NCI-H146 (cell line): ENCODE measurements at regions not wholly inside any gene's neighbourhood (a gene's known extent, or its start where the extent isn't known, plus 50 kb on each side); places are given as distances from the start of the nearest gene placed in this dataset.
"Not testable (repeated sequence)": the region's sequence is repeated elsewhere in the genome, so short reads cannot be mapped to it uniquely, and the experiment has no call there.

Experiments used
- DNase-seq: peaks from one replicate; lab custom pipeline; 2025; lab: John Stamatoyannopoulos, UW

GRCh38 chr2:129468879-129469278 lies 510.6 kb upstream of the RAB6C start:
- no peak for DNase-seq

- DNase-seq = no peak
Observed at GRCh38 chr2:129469389-129469788, 510.1 kb upstream of the RAB6C start.

GRCh38 chr2:129469871-129470270 lies 509.6 kb upstream of the RAB6C start:
- no peak for DNase-seq

- DNase-seq = no peak
Observed at GRCh38 chr2:129478902-129479517, 500.5 kb upstream of the RAB6C start.

- no peak for DNase-seq
Observed at GRCh38 chr2:129479892-129480291, 499.6 kb upstream of the RAB6C start.

- no peak for DNase-seq
Observed at GRCh38 chr2:129480790-129481189, 498.7 kb upstream of the RAB6C start.

GRCh38 chr2:129481306-129482219 lies 497.9 kb upstream of the RAB6C start:
- no peak for DNase-seq

GRCh38 chr2:129482626-129483025 lies 496.8 kb upstream of the RAB6C start:
- no peak for DNase-seq

GRCh38 chr2:129483366-129483765 lies 496.1 kb upstream of the RAB6C start:
- DNase-seq = no peak

- DNase-seq = no peak
Observed at GRCh38 chr2:129484999-129485897, 494.2 kb upstream of the RAB6C start.

- no peak for DNase-seq
Observed at GRCh38 chr2:129488376-129488775, 491.1 kb upstream of the RAB6C start.

GRCh38 chr2:129490641-129491040 lies 488.8 kb upstream of the RAB6C start:
- no peak for DNase-seq

- no peak for DNase-seq
Observed at GRCh38 chr2:129491308-129491707, 488.2 kb upstream of the RAB6C start.

- DNase-seq = no peak
Observed at GRCh38 chr2:129492548-129492947, 486.9 kb upstream of the RAB6C start.

- no peak for DNase-seq
Observed at GRCh38 chr2:129499747-129500146, 479.7 kb upstream of the RAB6C start.

GRCh38 chr2:129502781-129503180 lies 476.7 kb upstream of the RAB6C start:
- no peak for DNase-seq

GRCh38 chr2:129504646-129505045 lies 474.8 kb upstream of the RAB6C start:
- DNase-seq = no peak

- no peak for DNase-seq
Observed at GRCh38 chr2:129518937-129519336, 460.5 kb upstream of the RAB6C start.

- DNase-seq = not testable (repeated sequence)
Observed at GRCh38 chr2:129532158-129532557, 447.3 kb upstream of the RAB6C start.

GRCh38 chr2:129548880-129549279 lies 430.6 kb upstream of the RAB6C start:
- DNase-seq = no peak

- no peak for DNase-seq
Observed at GRCh38 chr2:129550536-129550935, 428.9 kb upstream of the RAB6C start.

GRCh38 chr2:129554373-129554772 lies 425.1 kb upstream of the RAB6C start:
- DNase-seq = no peak
